ENCODE measurements at regions not wholly inside any gene's neighbourhood (a gene's known extent, or its start where the extent isn't known, plus 50 kb on each side); places are given as distances from the start of the nearest gene placed in this dataset.

GRCh38 chr11:50155508-50155907 lies 122.8 kb downstream of the OR4C45 start (continued):
- TF ChIP-seq ZNF462 (CRISPR knock-in tag; IDR thresholded peaks at IDR 0.05) (no peak), NANOG (IDR thresholded peaks at IDR 0.05; ENCODE audit: borderline replicate concordance) (no peak), ETS1 (IDR thresholded peaks at IDR 0.05) (no peak), EZH2 (IDR thresholded peaks at IDR 0.05; ENCODE audit: low read depth, unreplicated experiment) (no peak), EZH2phosphoT487 (IDR thresholded peaks at IDR 0.05; ENCODE audit: unreplicated experiment) (no peak)

DNA sequence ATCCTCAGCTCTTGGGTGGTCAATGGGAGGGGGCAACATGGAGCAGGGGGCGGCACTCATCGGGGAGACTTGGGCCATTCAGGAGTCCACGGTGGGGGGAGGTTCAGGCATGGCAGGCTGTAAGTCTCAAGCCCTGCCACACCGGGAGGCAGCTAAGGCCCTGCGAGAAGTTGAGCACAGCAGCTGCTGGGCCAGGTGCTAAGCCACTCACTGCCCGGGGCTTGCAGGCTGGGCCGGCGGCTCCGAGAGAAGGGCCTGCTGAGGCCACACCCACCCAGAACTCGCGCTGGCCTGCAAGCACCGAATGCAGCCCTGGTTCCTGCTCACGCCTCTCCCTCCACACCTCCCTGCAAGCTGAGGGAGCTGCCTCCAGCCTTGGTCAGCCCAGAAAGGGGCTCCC lies 131.4 kb downstream of the OR4C45 start:
- Histone ChIP-seq H3K27ac (ENCODE audit: low read depth) (no peak overlapping the region), H3K4me2 (no peak overlapping the region), H2AFZ (no peak overlapping the region), H3K4me3 (no peak overlapping the region), H4K20me1 (replicated peaks; ENCODE audit: insufficient read depth) (no peaks in the 10 kb centered on the region), H3K9me2 (ENCODE audit: insufficient read depth) (no peaks in the 10 kb centered on the region), H3K4me1 (ENCODE audit: insufficient read depth) (no peaks in the 10 kb centered on the region), H3K79me2 (replicated peaks; ENCODE audit: insufficient read depth) (no peaks in the 10 kb centered on the region), H3F3A (replicated peaks; ENCODE audit: low read depth) (no peaks in the 10 kb centered on the region), H3K36me3 (ENCODE audit: insufficient read depth) (peaks cover 7% of the 10 kb centered on the region; the same call in 1 of the 2 replicates), H3K27me3 (ENCODE audit: insufficient read depth) (no peaks in the 10 kb centered on the region)
- Mint-ChIP-seq H3K27ac (no peak overlapping the region), H3K4me3 (no peak overlapping the region), H3K27me3 (ENCODE audit: insufficient read depth, low read depth, poor library complexity) (peaks cover under 1% of the 10 kb centered on the region), H3K36me3 (ENCODE audit: low read depth) (peaks cover 34% of the 10 kb centered on the region), H3K9me3 (peaks cover 95% of the 10 kb centered on the region), H3K4me1 (no peaks in the 10 kb centered on the region)
- DNase-seq (ENCODE audit: low spot score) (no peak), ATAC-seq (no peak)
- TF ChIP-seq JUNB (IDR thresholded peaks at IDR 0.05; ENCODE audit: unreplicated experiment), result no peak
- no peak for TF ChIP-seq EZH2 (IDR thresholded peaks at IDR 0.05; ENCODE audit: low read depth, unreplicated experiment)
- no peak for TF ChIP-seq NANOG (IDR thresholded peaks at IDR 0.05; ENCODE audit: borderline replicate concordance)
- TF ChIP-seq ZNF462 (CRISPR knock-in tag; IDR thresholded peaks at IDR 0.05), result no peak
- no peak for TF ChIP-seq ETS1 (IDR thresholded peaks at IDR 0.05)
- TF ChIP-seq CREB1 (CRISPR knock-in tag; IDR thresholded peaks at IDR 0.05; ENCODE audit: low read depth), result no peak

Data from GM23338 (cell line).